ENCODE measurements at regions not wholly inside any gene's neighbourhood (a gene's known extent, or its start where the extent isn't known, plus 50 kb on each side); places are given as distances from the start of the nearest gene placed in this dataset.

DNA sequence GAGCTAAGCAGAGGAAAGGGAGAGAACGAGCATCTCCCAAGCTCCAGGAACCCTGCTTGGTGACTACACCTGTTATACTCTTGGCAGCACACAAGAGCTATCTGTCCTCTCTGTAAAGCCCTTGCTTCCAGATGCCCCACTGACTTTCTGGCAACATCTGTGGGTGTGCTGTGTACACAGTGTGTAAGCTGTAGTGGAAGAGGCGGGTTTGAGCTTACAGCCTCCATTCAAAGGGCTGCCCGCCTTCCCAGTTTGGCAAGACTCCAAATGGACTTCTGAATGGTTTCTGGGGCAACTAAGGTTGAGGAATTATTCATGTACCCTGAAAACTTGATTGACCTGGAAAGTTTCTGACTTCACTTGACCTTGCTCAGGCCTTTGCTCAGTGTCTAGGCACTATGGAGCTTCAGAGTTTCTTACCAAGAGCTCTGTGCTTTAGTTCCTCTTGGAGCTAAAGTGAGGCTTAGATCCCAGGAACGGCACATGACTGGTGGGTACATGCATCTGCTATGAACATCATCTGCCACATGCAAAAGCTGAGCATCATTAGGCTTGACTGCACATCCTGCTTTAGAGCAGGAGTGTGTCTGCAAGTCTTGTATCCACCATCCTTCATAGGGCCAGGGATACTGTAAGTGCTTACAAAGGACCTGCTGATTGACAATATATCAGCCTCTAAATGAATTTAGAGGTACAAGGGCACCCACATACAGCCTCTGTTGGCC lies 290.9 kb upstream of the SIX2 start:
- DNase-seq = no peak

DNA sequence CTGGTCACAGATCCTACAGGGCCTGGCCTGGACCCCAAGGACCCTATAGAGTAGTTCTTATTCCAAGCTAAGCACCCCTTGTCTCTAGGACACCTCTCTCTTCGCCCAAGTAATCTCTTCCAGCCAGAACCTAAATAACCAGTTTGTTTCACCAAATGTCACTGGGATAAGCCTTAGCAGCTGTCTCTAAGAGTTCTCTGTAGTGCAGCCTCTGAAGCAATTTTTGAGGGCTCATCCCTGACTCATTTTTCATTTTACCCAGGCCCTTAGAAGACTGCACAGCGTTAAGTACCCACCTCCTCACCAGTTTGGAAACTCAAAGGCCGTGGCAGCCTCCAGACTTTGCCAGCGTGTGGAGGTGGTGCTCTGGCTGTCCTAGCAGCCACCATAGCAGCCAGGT lies 290.1 kb upstream of the SIX2 start:
- no peak for DNase-seq

DNA sequence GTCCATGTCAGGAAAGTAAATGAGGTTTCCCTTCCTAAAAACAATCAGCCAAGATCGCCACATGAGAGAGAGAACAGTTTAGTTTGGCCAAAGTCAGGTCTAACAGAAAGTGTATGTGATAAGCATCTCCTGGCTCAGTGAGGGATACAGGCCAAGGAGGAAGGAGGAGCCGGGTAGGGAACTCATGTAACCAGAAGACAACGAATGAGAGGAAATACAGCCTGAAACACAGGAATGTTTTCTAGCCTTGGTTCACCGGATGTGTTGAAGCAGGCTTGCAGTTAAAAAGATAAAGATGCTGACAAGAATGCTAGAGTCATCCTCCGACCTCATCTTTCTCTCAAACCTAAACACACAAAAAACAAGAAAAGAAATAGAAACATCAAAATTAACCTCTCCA lies 283.9 kb upstream of the SIX2 start:
- DNase-seq = no peak

DNA sequence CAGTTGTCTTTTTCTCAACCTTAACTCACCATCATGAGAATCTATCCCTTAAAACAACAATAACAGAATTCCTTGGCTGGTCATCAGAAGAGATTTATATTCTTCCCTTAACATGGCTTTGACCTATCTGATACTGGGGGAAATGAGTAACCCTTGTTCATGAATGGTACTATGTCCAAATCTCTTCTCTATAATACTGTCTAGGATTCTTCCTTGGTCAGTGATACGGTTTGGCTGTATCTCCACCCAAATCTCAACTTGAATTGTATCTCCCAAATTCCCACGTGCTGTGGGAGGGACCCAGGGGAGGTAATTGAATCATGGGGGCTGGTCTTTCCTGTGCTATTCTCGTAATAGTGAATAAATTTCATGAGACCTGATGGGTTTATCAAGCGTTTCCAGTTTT lies 282.0 kb upstream of the SIX2 start:
- no peak for DNase-seq

DNA sequence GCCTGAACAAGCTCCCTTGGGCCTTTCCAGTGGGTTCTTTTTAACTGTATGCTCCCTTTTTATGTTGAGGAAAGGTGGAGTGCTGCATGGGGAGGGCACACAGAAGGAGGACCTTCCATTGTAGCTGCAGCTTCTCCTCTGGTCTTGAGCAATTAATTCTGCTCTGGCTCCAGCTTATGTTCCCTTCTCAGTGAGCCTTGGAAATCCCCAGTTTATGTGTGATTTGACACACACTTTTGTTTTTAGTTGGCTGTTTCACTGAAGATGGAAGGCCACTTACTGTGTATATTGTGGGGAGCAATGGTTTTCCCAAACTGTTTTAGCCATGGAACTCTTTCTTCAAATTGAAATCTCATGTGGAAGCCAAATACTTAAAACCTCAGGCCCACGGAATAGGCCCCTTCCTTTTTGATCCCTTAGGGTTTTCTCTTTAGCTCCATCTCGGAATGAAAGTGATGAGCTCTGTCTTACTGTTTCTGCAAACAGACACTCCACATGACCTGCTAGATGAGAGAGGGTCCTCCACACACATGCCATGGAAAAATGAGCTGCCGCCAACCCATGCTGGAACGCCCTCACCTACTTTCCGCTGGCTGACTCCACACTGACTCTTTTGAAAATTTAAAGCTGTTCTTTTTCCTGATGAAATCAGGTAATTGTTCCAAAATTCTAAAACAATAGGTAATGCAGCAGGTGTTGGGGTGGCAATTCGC lies 280.9 kb upstream of the SIX2 start:
- no peak for DNase-seq

DNA sequence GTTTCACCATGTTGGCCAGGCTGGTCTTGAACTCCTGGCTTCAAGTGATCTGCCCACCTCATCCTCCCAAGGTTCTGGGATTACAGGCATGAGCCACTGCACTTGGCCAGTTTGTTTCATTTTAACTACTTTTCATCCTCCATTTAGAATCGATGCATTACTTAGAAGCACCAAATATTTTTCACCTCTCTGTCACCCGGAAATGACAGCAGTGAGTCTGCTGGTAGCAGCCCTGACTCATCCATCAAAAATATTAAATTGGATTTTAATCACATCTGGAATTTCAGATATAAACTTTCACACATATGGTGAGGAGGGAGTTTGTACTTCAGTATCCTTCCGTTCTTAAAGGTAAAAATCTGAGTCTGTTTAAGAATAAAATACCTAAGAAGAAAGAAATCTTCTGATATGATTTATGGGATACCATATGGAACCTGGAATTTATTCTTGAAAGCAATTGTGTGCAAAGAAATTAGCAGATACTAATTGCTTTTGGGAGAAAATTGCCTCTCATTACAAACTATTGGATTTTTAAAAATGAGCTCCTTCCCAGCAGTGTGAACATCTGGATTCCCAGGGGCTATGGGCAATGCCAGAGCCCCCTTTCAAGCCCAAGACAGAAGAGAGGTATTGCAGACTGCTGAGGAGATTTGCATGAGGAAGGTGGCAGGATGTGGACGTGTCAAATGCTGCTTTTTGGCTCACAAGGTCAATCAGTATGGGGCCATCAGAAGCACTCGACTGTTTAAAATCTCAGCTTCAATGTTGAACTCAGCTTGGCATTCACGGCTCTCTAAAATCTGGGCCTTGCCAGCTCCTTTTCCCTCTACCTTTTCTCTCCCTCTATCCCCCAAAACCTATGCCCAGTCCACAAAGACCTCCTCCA lies 279.5 kb upstream of the SIX2 start:
- no peak for DNase-seq

DNA sequence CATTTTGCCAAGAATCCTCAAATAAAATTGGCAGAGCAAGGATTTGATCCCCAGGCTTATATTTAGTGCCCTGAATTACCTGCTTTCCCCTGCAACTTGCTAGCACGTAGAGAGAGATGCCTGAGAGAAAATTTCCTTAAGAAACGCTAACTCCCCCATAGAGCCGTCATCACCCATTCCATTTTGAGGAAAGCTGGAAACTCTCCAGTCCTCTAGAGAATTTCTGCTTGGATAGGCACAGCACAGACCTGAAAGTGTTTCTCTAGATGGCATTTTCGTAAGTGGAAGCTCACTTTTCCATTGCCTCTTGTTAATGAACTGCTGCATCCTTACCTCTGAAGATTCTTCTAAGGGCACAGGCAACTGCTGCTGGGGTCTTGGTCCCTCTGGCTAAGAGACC lies 277.8 kb upstream of the SIX2 start:
- DNase-seq = no peak

DNA sequence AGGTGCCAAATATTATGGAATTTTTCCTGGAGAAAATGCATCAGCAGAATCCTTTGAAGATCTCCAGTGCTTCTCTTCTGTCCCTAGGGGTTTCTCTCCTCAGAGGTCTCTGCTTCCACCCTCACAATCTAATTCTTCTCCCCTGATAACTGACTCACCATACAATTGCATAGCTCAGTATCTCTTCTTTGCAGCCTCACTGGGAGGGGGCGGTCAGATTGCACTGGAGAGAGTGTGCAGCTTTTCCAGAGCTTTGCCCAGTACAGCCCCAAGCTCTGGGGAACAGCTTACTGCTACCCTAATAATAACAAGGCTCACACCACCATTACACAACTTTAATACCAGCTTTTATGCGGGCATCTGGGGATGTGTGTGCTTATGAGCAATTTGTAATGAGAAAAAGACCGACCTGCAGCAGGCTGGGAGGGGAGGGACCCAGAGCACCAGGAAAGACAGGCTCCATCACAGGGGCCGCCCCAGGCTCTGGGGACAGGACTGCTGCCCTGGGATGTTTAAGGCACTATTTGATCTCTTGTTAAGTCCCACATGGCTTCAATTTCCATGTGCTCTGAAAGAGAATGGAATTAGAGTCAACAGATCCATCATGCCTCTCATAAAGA lies 276.6 kb upstream of the SIX2 start:
- DNase-seq = no peak

DNA sequence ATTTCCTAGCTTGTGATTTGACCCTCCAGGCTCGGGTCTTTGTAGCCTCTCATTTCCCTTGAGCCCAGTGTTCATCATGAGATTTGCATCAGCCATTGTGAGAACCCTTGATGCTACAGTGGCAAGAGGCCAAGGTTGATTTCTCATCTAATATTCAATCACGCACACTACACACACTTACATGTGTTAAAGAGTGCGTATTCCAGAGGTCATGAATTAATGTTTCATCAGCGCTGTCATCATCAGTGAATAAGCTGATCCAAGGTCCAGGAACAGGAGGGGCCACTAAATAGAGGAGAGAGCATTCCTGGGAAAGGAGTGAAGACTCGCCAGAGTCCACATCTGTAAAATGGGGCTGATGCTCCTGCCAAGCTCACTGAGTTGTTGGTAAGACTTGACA lies 276.1 kb upstream of the SIX2 start:
- DNase-seq = no peak

DNA sequence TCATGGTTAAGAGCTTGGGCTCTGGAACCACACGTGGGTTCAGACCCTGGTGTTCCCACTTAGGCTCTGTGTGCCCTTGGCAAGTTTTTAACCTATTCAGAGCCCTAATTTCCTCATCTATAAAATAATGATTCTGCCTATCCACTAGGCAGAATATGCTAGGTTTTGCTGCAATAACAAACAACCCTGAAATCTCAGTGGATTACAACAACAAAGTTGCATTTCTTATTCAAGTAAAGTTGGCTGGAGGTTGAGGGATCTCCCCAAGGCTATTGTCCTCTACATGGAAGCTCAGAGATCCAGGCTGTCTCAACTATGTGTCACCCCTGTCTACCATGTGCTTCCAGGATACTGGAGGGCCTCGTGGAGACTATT lies 275.4 kb upstream of the SIX2 start:
- DNase-seq = no peak

DNA sequence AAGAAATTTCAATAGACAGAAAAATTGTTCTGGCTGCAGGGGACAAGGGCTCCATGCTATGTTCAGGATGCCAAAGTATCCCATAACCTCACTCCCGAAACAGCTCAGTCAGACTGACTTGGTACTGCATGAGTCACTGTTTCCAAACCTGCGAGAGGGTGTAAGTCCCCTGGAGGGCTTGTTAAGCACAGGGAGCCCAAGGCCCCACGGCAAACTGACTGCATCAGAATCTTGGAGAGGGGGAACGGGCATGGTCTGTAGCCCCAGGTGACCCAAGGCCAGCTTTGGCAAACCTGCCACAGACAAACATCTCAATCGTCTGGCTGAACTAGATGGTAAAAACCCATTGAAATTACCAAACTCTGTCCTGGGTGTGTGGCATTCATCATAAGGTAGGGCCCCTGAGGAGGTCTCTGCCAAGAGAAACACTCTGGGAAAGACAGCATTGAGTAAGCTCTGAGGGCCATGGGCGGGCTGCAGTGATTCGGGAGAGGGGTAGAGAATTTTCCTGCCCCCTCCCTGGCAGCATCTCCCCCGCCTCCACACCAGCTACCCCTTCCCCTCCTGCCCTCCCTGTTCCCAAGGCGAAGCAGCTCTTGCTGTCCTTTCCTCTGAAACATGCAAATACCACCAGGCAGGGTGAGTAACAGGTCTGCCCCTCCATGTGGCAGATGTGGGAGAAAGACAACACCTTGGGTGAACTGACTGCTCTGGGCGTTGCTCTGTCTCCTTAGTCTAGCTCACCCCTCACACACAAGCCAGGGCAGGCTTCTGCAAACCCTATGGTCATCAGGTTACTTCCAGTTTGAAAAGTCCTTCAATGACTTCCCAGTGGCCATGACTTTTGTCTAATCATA lies 274.7 kb upstream of the SIX2 start:
- peak; percentile 56 for DNase-seq

DNA sequence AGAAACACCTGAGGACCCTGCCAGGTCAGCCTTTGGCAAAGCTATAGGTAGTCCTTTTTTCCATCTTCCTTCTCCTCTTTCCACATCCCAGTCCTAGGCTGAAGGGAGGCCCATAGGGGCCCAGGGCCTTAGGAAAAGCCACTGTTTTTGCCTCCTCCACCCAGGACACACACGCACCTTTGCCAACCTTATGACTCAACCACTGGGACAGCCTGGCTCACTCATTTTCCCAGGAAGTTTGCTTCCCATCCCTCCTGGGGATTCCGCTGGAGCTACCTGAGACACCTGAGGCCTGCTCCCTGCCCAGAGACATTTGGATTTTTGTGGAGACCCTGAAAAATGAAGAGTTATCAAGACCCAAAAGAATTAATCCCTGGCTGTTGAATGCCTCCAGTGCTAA lies 273.4 kb upstream of the SIX2 start:
- DNase-seq = no peak

DNA sequence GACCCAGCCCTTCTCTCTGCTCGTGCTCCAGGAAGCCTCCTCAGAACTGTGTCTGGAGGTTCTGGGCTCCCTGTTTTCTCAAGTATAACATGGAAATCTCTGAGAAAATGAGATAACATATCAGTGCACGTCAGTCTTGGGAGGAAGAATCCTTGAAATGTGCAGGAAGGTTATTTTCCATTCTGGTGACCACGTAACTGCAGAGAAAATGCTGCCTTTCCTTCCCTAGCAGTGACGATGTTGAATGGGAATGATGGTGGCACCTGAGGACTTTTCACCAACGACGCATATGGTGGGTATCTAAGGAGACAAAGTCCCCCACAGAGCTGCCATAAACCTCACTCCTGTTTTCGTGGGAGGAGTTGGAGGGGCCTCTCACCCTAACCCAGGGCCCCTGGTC lies 272.1 kb upstream of the SIX2 start:
- DNase-seq = no peak

DNA sequence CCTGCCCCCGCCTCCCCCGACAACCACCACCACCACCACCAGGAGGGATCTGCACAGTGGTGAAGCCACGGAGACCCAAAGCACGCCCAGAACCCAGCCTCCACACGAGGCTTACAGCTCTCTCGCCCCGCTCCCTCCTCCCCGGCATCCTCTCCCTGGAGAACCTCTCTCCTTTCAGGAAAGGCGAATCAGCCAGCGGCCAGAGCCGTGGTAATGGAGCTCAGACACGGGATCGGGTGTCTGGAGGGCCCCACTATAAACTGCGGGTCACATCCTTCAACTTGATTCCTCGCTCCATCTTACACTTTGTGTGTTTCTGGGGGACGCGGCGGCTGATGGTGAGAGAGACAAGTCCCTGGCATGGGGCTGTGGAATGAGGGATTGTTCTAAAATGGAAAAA lies 271.5 kb upstream of the SIX2 start:
- no peak for DNase-seq

DNA sequence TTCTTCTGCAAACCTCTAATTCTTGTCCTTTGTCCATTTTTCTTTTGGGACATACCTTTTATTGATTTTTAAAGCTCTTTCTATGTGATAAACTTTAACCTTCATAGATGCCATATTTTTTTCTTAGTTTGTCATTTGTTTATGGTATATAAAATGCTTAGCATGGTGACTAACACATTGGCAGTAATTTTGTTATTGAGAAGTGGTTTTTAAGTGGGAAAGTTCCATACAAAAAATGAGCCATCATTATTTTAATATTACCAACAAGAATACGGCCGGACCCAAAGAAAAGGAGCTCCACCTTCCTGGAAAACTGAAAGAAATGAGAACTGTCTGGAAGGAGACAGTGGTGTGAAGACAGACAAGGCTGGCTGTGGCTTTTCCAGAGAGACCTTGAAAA lies 270.1 kb upstream of the SIX2 start:
- DNase-seq = no peak

DNA sequence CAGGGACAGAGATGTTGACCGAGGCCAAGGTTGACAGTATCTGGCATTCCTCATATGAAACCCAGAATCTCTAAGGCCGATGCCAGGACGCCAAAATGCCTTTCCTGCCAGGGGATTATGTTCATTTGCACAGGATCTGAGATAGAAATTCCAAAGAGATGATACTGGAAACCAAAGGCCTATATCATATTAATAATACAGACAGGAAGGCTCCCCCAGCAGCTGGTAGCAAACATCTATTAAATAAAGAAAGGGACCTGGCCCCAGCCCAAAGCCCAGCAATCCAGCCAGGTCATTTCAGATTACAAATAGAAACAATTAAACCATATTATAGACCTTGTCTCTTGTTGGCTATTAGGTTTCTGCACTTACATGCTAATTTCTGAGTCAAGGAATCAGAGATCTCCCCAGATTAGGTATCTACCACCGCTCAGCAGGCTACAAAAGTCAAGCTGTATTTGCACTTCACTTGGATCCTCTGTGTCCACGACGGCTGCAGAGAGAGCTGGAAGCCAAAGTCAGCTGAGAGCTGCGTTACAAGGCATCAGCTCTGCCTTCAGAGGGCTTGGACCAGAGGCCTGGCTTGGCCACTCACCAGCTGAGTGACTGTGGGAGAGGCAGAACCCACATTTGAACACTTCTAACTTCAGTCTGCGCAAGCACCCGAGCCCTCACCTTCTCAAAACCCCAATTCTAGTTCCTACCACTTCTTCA lies 269.3 kb upstream of the SIX2 start:
- DNase-seq = no peak

DNA sequence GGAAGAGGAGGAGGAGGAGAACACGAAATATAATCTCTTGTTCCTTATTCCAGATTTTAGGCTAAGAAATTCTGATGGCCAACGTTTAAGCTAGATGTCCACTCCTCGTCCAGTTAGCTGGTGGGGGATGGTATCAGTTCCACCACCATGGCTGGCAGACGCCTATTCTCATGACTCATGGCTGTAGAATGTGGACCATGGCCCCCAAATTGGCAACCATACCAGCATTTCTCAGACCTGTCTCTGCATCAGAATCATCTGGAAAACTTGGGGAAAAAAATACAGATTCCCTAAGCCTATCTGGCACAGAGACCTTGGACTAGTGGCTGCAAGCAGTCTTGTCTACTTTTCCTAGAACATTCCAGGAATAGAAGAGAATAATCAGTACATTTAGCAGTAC lies 267.7 kb upstream of the SIX2 start:
- no peak for DNase-seq

DNA sequence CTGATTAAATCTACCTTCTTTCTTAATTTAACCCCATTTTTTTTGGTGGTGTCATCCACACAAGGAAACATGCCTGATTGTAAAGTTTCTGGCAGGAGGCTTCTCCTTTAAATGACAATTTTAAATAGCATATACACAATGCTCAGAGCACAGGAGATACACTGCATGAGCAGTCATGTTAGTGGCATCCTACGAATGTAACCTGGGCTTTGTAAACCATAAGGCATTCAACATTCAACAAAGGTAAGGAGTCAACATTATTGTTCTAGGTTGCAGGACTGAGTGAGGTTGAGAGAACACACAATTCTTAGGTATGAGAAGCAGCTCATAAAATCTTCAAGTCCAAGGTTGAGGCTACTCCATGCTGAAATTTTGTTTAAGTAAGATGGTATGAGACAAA lies 266.6 kb upstream of the SIX2 start:
- DNase-seq = no peak

DNA sequence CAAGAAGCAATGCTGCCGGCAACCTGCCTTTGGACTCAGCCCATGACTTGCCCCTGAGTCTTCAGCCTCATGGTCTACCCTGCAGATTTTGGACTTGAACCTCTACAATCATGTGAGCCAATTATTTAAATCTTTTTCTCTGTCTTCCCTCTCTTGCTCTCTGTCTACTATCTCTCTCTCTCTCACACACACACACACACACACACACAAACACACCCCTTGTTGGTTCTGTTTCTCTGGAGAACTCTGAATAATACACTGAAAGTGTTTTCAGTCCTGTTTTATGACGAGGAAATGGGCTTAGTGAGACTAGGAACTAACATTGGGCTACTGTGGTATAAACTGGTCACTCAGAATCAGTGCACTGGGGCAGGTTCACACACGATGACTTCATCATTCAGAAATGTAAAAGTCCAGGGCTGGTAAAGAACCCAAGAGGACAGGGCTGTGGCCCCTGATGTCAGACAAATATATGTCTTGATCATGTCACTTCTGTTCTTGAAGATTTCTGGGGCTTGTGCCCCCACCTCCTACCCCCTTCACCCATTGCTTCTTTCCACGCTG lies 266.1 kb upstream of the SIX2 start:
- no peak for DNase-seq

DNA sequence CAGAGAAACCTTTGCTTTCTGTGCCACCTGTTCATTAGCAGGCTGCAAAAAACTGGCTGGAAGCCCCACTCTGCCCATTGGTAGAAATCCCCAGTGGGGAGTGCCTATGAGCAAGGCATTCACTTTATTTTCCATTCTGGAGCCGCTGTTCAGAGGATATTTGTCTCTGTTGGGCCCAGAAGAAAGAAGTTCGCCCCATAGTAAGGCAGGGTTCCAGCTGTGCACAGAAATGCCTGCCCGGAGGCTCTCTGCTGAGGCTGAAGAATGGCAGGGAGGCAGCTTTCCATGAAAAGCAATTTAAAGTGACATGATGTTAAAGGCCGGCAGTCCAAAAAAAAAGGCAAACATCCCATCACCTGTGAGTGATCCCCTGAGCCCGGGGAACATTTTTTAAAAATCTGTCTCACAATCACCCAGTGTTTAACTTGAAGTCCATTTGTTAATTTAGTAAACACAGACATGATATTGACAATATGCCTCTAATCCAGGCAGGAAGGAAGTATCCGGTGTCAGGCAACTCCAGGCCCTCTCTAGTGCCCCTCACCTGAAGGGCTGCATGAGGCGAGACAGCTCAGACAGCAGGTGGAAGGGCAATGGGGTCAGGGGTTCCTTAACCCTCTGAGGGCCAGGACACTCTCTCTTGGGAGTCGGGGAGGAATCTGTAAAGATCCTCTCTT lies 265.1 kb upstream of the SIX2 start:
- DNase-seq = no peak
